ENCODE measurements at regions not wholly inside any gene's neighbourhood (a gene's known extent, or its start where the extent isn't known, plus 50 kb on each side); places are given as distances from the start of the nearest gene placed in this dataset.

DNA sequence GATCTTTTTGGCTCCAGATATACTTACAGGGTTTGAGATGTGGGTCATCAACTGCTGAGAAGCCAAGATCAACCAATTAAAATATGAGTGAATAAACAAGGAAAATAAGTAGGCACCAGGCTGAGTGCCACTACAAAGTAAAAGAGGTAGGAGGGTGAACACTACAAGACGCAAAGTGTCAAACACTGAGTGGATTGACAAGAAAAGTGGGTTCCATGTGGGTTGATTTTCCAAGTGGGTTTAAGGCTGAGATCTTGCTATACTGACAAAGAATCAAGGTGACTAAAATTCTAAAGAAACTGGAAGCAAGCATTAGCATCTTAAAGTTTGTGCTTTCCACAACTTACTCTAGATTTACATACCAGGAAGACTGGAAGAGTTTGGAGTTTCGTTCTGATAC, 160.4 kb upstream of the SPACA1 start:
- TF ChIP-seq, protein P1, sequence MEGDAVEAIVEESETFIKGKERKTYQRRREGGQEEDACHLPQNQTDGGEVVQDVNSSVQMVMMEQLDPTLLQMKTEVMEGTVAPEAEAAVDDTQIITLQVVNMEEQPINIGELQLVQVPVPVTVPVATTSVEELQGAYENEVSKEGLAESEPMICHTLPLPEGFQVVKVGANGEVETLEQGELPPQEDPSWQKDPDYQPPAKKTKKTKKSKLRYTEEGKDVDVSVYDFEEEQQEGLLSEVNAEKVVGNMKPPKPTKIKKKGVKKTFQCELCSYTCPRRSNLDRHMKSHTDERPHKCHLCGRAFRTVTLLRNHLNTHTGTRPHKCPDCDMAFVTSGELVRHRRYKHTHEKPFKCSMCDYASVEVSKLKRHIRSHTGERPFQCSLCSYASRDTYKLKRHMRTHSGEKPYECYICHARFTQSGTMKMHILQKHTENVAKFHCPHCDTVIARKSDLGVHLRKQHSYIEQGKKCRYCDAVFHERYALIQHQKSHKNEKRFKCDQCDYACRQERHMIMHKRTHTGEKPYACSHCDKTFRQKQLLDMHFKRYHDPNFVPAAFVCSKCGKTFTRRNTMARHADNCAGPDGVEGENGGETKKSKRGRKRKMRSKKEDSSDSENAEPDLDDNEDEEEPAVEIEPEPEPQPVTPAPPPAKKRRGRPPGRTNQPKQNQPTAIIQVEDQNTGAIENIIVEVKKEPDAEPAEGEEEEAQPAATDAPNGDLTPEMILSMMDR (conservative IDR thresholded peaks at IDR 0.05; ENCODE audit: low read length) = no peak
- TF ChIP-seq EZH2phosphoT487 (IDR thresholded peaks at IDR 0.05; ENCODE audit: borderline replicate concordance, low read depth, low read length) = no peak
